Right ventricle myocardium superior (tissue), 1 donor: ENCODE measurements at regions not wholly inside any gene's neighbourhood (a gene's known extent, or its start where the extent isn't known, plus 50 kb on each side); places are given as distances from the start of the nearest gene placed in this dataset.

Source experiments
- ATAC-seq: fragments of 200-7000 bp; cut with Tn5 transposase; one replicate; pipeline ENCODE4 v1.9.1; 2020; ENCODE audit warnings: mild to moderate bottlenecking; ENCODE audit not compliant: poor library complexity
- DNase-seq: peaks from one replicate; pipeline ENCODE4 v3.0.0-alpha.2; 2020
- intact Hi-C: fragments of 100-400 bp; cut with DNase I; formaldehyde crosslinking; loops from one replicate; pipeline ENCODE4 v1.11.2; 2022
- donor health status: DM: no; HTN: yes; CAD: no; lungs with severe emphysema.

GRCh38 chr20:6228302-6228843 is 105.5 kb upstream of the FERMT1 start:
- DNase-seq (no peak), ATAC-seq (no peak)
- intact Hi-C loops = no loop called here

DNA sequence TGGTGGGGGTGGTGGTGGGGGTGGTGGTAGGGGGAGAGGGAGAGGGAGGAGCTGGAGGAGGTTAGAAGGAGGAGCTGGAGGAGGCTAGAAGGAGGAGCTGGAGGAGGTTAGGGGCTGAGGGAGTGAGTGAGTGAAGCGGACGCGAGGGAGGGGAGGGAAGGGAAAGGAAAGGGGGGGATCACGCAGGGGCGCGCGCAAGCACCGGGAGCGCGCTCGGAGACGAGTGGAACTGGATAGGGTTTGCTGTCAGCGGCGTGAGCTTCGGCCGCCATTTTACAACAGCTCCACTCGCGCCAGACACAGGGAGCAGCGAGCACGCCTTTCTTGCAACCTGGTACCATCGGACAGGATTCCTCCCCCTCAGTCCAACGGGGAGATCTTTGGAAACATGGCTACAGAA is 90.5 kb upstream of the FERMT1 start:
- intact Hi-C loops = no loop called here
- ATAC-seq (no peak), DNase-seq (no peak)

DNA sequence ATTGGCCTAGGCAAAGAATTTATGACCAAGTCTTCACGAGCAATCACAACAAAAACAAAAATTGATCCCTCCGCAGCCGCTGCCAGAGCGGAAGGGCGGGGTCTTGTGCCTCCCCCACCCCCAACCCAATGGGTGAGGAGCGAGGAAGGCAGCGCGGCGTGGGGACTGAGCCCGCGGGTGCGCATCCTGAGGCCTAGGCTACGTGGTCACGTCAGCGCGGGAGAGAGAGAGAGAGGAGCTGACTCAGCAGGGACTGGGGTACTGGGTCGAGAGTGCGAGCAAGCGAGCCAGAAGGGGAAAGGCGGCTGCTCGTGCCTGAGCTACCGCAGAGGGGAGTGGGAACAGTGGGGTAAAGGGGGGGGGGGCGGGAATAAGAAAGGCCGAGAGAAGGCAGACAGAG is 90.1 kb upstream of the FERMT1 start:
- ATAC-seq = no peak
- intact Hi-C loops = no loop called here
- DNase-seq = no peak

- no peak for ATAC-seq
These were observed 86.3 kb upstream of the FERMT1 start for GRCh38 chr20:6209093-6209492.

GRCh38 chr20:6200092-6200491 is 77.3 kb upstream of the FERMT1 start:
- intact Hi-C loops = no loop called here
- no peak for ATAC-seq

More at GRCh38 chr20:6209093-6209492, 86.3 kb upstream of the FERMT1 start:
- DNase-seq = no peak
- intact Hi-C loops = no loop called here

DNA sequence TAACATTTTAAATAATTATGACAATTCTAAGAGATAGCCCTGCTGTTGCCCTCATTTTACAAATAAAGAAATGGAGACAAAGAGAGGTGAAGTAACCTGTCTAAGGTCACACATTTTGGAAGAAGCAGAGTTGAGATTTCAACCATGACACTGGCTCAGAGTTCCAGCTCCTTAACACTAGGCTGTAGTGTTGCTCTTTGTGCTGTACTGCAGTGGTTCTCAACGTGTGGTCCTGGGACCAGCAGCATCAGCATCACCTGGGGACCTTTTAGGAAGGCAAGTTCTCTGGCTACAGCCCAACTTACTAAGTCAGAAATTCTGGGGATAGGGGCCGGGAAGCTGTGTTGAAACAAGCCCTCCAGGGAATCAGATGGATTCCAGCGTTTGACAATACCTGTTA is 62.4 kb upstream of the FERMT1 start:
- ATAC-seq = no peak
- intact Hi-C loops = no loop called here
- no peak for DNase-seq

More at GRCh38 chr20:6200092-6200491, 77.3 kb upstream of the FERMT1 start:
- DNase-seq = no peak

- DNase-seq = no peak
- no peak for ATAC-seq
- intact Hi-C loops = no loop called here
These were observed 61.3 kb upstream of the FERMT1 start for GRCh38 chr20:6184086-6184485.

- no peak for DNase-seq
- intact Hi-C loops = no loop called here
- ATAC-seq = no peak
These were observed 57.7 kb upstream of the FERMT1 start for GRCh38 chr20:6180531-6180930.

DNA sequence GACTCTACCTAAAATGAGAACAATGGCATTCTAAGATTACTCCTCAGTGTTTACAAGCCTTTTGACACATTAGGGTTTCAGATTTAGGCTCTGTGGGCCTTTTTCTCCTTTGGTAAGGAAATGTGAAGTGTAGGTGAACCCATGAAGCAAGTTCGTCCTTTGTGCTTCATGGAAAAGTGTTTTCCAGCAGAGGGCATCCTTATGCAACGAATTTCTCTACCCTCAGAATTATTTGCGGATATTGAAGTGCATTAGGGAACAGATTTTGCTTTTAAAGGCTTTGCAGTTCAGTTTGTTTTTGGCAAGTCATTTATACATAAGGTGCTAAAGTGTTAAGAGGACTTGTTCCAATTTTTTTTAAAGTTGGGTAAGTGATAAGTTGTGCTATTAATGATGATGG is 55.7 kb upstream of the FERMT1 start:
- no peak for DNase-seq
- intact Hi-C loops = no loop called here

GRCh38 chr20:6173481-6173880 is 50.7 kb upstream of the FERMT1 start:
- DNase-seq (no peak), ATAC-seq (no peak)

More for the DNA sequence above, 55.7 kb upstream of the FERMT1 start:
- ATAC-seq = no peak

More at GRCh38 chr20:6173481-6173880, 50.7 kb upstream of the FERMT1 start:
- intact Hi-C loops = no loop called here
